OCI-LY1 (cell line): ENCODE measurements at regions not wholly inside any gene's neighbourhood (a gene's known extent, or its start where the extent isn't known, plus 50 kb on each side); places are given as distances from the start of the nearest gene placed in this dataset.

Experiments
- H2AFZ ChIP-seq: fragments of 200-600 bp; sonication (generic), shearing (Covaris generic); 2 replicates; pipeline ENCODE4 v1.6.0; 2014; ENCODE audit warnings: antibody characterized with exemption, mild to moderate bottlenecking, low read length
- H3F3A ChIP-seq: fragments of 200-600 bp; sonication (generic), shearing (Covaris generic); 2 replicates; pipeline ENCODE4 v1.6.0; 2014; ENCODE audit warnings: mild to moderate bottlenecking, antibody characterized with exemption, low read length, moderate library complexity; ENCODE audit not compliant: insufficient read depth
- H3K27ac ChIP-seq: fragments of 200-600 bp; sonication (generic); 2 replicates; pipeline ENCODE4 v1.5.1; 2014; ENCODE audit warnings: low read length, mixed run types, mild to moderate bottlenecking, low read depth; ENCODE audit not compliant: poor library complexity, severe bottlenecking
- H3K27me3 ChIP-seq: fragments of 200-600 bp; sonication (generic); 2 replicates; pipeline ENCODE4 v1.6.0; 2014; ENCODE audit warnings: antibody characterized with exemption, mild to moderate bottlenecking, low read length, moderate library complexity; ENCODE audit not compliant: insufficient read depth
- H3K36me3 ChIP-seq: fragments of 200-600 bp; sonication (generic); 2 replicates; pipeline ENCODE4 v1.6.1; 2014; ENCODE audit warnings: mild to moderate bottlenecking, antibody characterized with exemption, low read length, moderate library complexity, mixed read lengths; ENCODE audit not compliant: insufficient read depth
- H3K4me1 ChIP-seq: fragments of 200-600 bp; sonication (generic); 2 replicates; pipeline ENCODE4 v1.5.1; 2014; ENCODE audit warnings: mild to moderate bottlenecking, low read length, moderate library complexity; ENCODE audit not compliant: insufficient read depth, severe bottlenecking
- H3K4me2 ChIP-seq: fragments of 200-600 bp; sonication (generic), shearing (Covaris generic); 2 replicates; pipeline ENCODE4 v1.6.1; 2014; ENCODE audit warnings: low read length
- H3K4me3 ChIP-seq: fragments of 200-600 bp; sonication (generic); 2 replicates; pipeline ENCODE4 v1.5.1; 2014; ENCODE audit warnings: low read length, low read depth, mild to moderate bottlenecking, mixed read lengths; ENCODE audit not compliant: poor library complexity, severe bottlenecking
- H3K79me2 ChIP-seq: fragments of 200-600 bp; shearing (Covaris generic); 2 replicates; pipeline ENCODE4 v1.6.1; 2016; ENCODE audit warnings: mixed run types, low read length, mixed read lengths; ENCODE audit not compliant: insufficient read depth
- H3K9ac ChIP-seq: fragments of 200-600 bp; sonication (generic), shearing (Covaris generic); 2 replicates; pipeline ENCODE4 v1.6.1; 2014; ENCODE audit warnings: mild to moderate bottlenecking, low read length, mixed read lengths
- H3K9me2 ChIP-seq: fragments of 200-600 bp; sonication (generic), shearing (Covaris generic); 2 replicates; pipeline ENCODE4 v1.6.1; 2014; ENCODE audit warnings: low read depth, mild to moderate bottlenecking, low read length, mixed read lengths
- H3K9me3 ChIP-seq: fragments of 200-600 bp; shearing (Covaris generic); 2 replicates; pipeline ENCODE4 v1.6.1; 2014; ENCODE audit warnings: low read length, mixed read lengths
- H4K20me1 ChIP-seq: fragments of 200-600 bp; sonication (generic), shearing (Covaris generic); 2 replicates; pipeline ENCODE4 v1.6.0; 2016; ENCODE audit warnings: mild to moderate bottlenecking, low read length; ENCODE audit not compliant: insufficient read depth
- EZH2 ChIP-seq: fragments of 200-600 bp; sonication (generic), shearing (Covaris generic); IDR thresholded peaks from 2 replicates; pipeline ENCODE4 v1.8.0; 2017; ENCODE audit warnings: borderline replicate concordance, mixed run types, mild to moderate bottlenecking, antibody characterized with exemption, low read length, moderate library complexity, mixed read lengths
- TF ChIP-seq, protein P1 (sequence below): fragments of 200-600 bp; sonication (generic), shearing (Covaris generic); IDR thresholded peaks from 2 replicates; pipeline ENCODE4 v1.5.1; 2017; ENCODE audit warnings: mild to moderate bottlenecking, antibody characterized with exemption, low read length, moderate library complexity, mixed read lengths

DNA sequence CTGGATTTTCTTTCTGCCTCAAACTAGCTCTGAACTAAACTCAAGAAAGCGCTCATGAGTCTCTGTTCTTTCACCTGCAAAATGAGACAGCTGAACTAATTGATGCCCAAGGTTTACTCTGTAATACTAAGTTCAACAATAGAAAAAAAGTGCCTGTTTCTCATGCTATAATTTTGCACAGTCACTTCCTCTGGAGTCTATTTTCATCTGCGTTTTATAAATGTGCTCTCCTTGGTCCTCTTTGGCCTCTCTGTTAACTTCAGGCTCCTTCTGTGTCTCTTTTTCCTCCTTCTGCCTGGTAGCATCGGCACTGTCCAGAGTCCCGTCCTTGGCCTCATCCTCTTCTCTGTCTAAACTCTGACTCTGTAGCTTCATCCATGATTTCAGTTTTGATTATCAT, 311.9 kb upstream of the TLE4 start:
- no peak overlapping the region for H3K4me2 ChIP-seq

DNA sequence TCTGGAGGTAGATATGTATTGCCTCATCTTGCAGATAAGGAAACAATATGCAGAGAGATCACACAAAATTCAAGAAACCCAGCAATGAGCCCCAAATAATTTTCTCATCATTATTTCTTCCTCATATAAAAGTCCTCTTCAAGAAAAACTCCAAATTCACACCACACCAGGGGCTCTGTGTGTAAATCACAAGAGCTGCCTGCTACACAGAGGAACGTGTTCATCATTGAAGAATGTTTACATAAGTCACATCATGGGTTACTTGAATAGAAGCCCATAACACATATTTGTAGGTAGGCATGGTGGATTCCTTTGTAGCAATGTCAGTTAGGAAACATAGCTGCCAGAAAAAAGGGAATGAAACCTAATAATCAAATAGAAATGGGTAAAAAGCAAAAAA, 308.1 kb upstream of the TLE4 start:
- H3K4me1 ChIP-seq = no peaks in the 10 kb centered on the region
- H3K27ac ChIP-seq = no peak overlapping the region
- no peak overlapping the region for H3K4me2 ChIP-seq
- H4K20me1 ChIP-seq = no peaks in the 10 kb centered on the region
- H3K27me3 ChIP-seq = no peaks in the 10 kb centered on the region
- H3K9ac ChIP-seq = no peak overlapping the region
- H3F3A ChIP-seq = no peaks in the 10 kb centered on the region
- H3K79me2 ChIP-seq = no peaks in the 10 kb centered on the region
- H3K4me3 ChIP-seq = no peak overlapping the region
- no peaks in the 10 kb centered on the region for H3K9me3 ChIP-seq
- H3K9me2 ChIP-seq = no peaks in the 10 kb centered on the region
- TF ChIP-seq, protein P1, sequence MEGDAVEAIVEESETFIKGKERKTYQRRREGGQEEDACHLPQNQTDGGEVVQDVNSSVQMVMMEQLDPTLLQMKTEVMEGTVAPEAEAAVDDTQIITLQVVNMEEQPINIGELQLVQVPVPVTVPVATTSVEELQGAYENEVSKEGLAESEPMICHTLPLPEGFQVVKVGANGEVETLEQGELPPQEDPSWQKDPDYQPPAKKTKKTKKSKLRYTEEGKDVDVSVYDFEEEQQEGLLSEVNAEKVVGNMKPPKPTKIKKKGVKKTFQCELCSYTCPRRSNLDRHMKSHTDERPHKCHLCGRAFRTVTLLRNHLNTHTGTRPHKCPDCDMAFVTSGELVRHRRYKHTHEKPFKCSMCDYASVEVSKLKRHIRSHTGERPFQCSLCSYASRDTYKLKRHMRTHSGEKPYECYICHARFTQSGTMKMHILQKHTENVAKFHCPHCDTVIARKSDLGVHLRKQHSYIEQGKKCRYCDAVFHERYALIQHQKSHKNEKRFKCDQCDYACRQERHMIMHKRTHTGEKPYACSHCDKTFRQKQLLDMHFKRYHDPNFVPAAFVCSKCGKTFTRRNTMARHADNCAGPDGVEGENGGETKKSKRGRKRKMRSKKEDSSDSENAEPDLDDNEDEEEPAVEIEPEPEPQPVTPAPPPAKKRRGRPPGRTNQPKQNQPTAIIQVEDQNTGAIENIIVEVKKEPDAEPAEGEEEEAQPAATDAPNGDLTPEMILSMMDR = no peak
- TF ChIP-seq EZH2 = no peak
- no peak overlapping the region for H2AFZ ChIP-seq
- H3K36me3 ChIP-seq = no peaks in the 10 kb centered on the region

More for the DNA sequence above, 311.9 kb upstream of the TLE4 start:
- Histone ChIP-seq H3K79me2 (no peaks in the 10 kb centered on the region), H3K9me3 (no peaks in the 10 kb centered on the region), H3K9ac (no peak overlapping the region), H3K27ac (no peak overlapping the region), H3K36me3 (no peaks in the 10 kb centered on the region), H3K4me1 (no peaks in the 10 kb centered on the region), H3K4me3 (no peak overlapping the region), H2AFZ (no peak overlapping the region), H3K27me3 (no peaks in the 10 kb centered on the region), H3K9me2 (no peaks in the 10 kb centered on the region), H4K20me1 (no peaks in the 10 kb centered on the region), H3F3A (no peaks in the 10 kb centered on the region)
- TF ChIP-seq EZH2 = no peak
- TF ChIP-seq, protein P1 = no peak

DNA sequence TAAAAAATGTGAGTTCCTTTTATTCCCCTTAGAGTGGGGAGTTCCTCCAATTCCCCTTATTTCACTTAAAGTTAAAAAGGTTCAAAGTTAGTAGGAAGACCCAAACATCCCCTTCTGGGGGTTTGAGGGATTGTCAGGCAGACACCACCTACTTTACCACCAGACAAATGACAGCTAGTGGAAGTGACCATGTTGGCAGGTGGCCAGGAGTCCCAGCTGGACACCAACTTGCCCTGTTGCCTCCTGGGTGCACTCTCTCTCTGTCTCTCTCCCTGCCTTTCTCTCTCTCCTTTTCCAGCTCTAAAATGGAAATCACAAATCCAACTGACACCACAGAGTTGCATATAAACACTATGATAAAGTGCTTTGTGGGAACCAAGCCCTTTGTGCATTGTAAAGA, 307.7 kb upstream of the TLE4 start:
- no peaks in the 10 kb centered on the region for H3K9me2 ChIP-seq
- H3K4me2 ChIP-seq = no peak overlapping the region
- H3K36me3 ChIP-seq = no peaks in the 10 kb centered on the region
- no peaks in the 10 kb centered on the region for H3K79me2 ChIP-seq
- no peaks in the 10 kb centered on the region for H3K27me3 ChIP-seq
- no peak overlapping the region for H2AFZ ChIP-seq
- no peak overlapping the region for H3K27ac ChIP-seq
- H3K4me1 ChIP-seq = no peaks in the 10 kb centered on the region
- H3K4me3 ChIP-seq = no peak overlapping the region
- H3K9me3 ChIP-seq = no peaks in the 10 kb centered on the region
- TF ChIP-seq, protein P1 = no peak
- no peak for TF ChIP-seq EZH2
- no peaks in the 10 kb centered on the region for H4K20me1 ChIP-seq
- no peaks in the 10 kb centered on the region for H3F3A ChIP-seq
- no peak overlapping the region for H3K9ac ChIP-seq
